ENCODE measurements at regions not wholly inside any gene's neighbourhood (a gene's known extent, or its start where the extent isn't known, plus 50 kb on each side); places are given as distances from the start of the nearest gene placed in this dataset.

- TF ChIP-seq, protein P1, sequence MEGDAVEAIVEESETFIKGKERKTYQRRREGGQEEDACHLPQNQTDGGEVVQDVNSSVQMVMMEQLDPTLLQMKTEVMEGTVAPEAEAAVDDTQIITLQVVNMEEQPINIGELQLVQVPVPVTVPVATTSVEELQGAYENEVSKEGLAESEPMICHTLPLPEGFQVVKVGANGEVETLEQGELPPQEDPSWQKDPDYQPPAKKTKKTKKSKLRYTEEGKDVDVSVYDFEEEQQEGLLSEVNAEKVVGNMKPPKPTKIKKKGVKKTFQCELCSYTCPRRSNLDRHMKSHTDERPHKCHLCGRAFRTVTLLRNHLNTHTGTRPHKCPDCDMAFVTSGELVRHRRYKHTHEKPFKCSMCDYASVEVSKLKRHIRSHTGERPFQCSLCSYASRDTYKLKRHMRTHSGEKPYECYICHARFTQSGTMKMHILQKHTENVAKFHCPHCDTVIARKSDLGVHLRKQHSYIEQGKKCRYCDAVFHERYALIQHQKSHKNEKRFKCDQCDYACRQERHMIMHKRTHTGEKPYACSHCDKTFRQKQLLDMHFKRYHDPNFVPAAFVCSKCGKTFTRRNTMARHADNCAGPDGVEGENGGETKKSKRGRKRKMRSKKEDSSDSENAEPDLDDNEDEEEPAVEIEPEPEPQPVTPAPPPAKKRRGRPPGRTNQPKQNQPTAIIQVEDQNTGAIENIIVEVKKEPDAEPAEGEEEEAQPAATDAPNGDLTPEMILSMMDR (IDR thresholded peaks at IDR 0.05), result no peak
- no peak for TF ChIP-seq POLR2A (IDR thresholded peaks at IDR 0.05)
Measured at GRCh38 chr7:132030086-132030568, 473.7 kb upstream of the PODXL start.

Measured in gastroesophageal sphincter (tissue), 3 donors.